Mammary epithelial cell (primary cell): ENCODE measurements at regions not wholly inside any gene's neighbourhood (a gene's known extent, or its start where the extent isn't known, plus 50 kb on each side); places are given as distances from the start of the nearest gene placed in this dataset.

Experiments
- EZH2 ChIP-seq: IDR thresholded peaks from 2 replicates; pipeline ENCODE4 v1.6.1; 2012; ENCODE audit warnings: low read length, inconsistent platforms, borderline replicate concordance
- TF ChIP-seq, protein P1 (sequence below), 2 donors: IDR thresholded peaks in 1 of 2; conservative IDR thresholded peaks in 1 of 2; 2 replicates each; pipeline ENCODE4 v1.5.1; 2011 to 2012; ENCODE audit warnings: inconsistent platforms in 2 of 2, low read length in 2 of 2, mild to moderate bottlenecking in 2 of 2, control low read depth in 1 of 2, low read depth in 1 of 2; ENCODE audit not compliant: insufficient read depth in 1 of 2; ENCODE audit errors: extremely low read depth in 1 of 2

DNA sequence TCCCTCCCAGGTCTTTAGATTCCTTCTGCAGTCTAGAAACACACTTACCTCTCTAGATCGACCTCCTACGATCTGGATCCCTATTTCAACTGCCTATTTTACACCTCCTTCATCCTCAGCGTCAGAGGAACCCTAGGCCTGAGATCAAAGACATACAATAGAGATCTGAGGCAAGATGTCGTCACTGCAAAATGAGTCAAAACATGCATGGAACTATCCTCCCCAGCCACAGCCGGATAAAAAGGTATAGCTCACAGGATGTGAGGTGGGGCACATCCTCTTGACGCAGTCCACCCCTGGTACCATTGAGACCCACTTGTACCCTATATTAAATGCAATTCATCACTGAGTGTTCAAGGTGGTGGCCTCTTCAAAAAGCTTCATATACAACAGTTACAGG is 63.7 kb upstream of the DNAJC10 start:
- TF ChIP-seq, protein P1, sequence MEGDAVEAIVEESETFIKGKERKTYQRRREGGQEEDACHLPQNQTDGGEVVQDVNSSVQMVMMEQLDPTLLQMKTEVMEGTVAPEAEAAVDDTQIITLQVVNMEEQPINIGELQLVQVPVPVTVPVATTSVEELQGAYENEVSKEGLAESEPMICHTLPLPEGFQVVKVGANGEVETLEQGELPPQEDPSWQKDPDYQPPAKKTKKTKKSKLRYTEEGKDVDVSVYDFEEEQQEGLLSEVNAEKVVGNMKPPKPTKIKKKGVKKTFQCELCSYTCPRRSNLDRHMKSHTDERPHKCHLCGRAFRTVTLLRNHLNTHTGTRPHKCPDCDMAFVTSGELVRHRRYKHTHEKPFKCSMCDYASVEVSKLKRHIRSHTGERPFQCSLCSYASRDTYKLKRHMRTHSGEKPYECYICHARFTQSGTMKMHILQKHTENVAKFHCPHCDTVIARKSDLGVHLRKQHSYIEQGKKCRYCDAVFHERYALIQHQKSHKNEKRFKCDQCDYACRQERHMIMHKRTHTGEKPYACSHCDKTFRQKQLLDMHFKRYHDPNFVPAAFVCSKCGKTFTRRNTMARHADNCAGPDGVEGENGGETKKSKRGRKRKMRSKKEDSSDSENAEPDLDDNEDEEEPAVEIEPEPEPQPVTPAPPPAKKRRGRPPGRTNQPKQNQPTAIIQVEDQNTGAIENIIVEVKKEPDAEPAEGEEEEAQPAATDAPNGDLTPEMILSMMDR (conservative IDR thresholded peaks at IDR 0.05 in 1 of 2, IDR thresholded peaks at IDR 0.05 in 1 of 2; ENCODE audit: extremely low read depth in 1 of 2, insufficient read depth in 1 of 2, low read depth in 1 of 2, low read length in 2 of 2), result no peak
- TF ChIP-seq EZH2, result no peak
